Brain microvascular endothelial cell (primary cell): ENCODE measurements at regions not wholly inside any gene's neighbourhood (a gene's known extent, or its start where the extent isn't known, plus 50 kb on each side); places are given as distances from the start of the nearest gene placed in this dataset.
"Not testable (repeated sequence)": the region's sequence is repeated elsewhere in the genome, so short reads cannot be mapped to it uniquely, and the experiment has no call there.

Experiments
- DNase-seq: peaks from one replicate; pipeline ENCODE4 v3.0.0-alpha.2; 2020
- H3K27ac ChIP-seq: fragments of 250-450 bp; sonication (Bioruptor Pico); 2 replicates; pipeline ENCODE4 v1.5.1; 2020; ENCODE audit warnings: mild to moderate bottlenecking, moderate library complexity
- H3K27me3 ChIP-seq: fragments of 250-450 bp; sonication (Bioruptor Pico); replicated peaks from 2 replicates; pipeline ENCODE4 v1.5.1; 2020; ENCODE audit warnings: mild to moderate bottlenecking
- H3K36me3 ChIP-seq: fragments of 250-450 bp; sonication (Bioruptor Pico); replicated peaks from 2 replicates; pipeline ENCODE4 v1.5.1; 2020; ENCODE audit warnings: mild to moderate bottlenecking
- H3K4me3 ChIP-seq: 2 replicates; pipeline ENCODE4 v1.5.1; 2011; ENCODE audit warnings: low read depth, mild to moderate bottlenecking, control low read depth, low read length, moderate library complexity
- in situ Hi-C: cut with HindIII; loops from 2 replicates; pipeline ENCODE4 v1.10.0; 2017; ENCODE audit warnings: low sequenced_read_pairs, low pct_ligation_motif_present
- TF ChIP-seq, protein P1 (sequence below): IDR thresholded peaks from 2 replicates; pipeline ENCODE4 v1.5.1; 2011; ENCODE audit warnings: low read depth, mild to moderate bottlenecking, moderate library complexity, low read length, control low read depth, inconsistent platforms; ENCODE audit errors: missing control alignments

DNA sequence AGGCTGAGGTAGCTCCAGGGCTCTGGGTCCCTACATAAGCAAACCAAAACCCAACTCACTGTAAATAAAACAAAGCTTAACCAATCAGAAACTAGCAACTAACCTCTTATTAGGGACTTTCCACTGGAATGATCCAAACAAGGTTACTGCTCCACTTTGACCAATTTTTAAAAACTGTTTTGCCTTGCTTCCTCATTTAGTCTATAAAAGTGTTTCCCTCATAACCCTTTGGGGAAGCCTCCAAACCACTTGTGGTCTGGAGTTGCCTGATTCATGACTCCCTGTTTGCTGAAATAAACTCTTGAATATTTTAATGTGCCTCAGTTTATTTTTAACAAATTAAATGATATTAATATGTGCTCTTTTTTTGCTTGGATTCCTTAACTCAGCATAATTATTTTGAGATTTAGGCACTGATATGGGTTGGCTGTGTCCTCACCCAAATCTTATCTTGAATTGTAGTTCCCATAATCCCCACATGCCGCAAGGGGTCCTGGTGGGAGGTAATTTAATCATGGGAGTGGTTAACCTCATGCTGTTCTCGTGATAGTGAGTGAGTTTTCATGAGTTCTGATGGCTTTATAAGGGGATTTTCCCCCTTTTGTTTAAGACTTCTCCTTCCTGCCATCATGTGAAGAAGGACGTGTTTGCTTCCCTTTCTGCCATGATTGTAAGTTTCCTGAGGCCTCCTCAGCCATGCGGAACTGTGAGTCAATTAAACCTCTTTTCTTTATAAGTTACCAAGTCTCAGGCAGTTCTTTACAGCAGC lies 90.6 kb downstream of the CD200R1L start:
- no peaks in the 10 kb centered on the region for H3K27me3 ChIP-seq
- in situ Hi-C loops = no loop called here
- no peaks in the 10 kb centered on the region for H3K36me3 ChIP-seq
- H3K27ac ChIP-seq = no peak overlapping the region
- TF ChIP-seq, protein P1, sequence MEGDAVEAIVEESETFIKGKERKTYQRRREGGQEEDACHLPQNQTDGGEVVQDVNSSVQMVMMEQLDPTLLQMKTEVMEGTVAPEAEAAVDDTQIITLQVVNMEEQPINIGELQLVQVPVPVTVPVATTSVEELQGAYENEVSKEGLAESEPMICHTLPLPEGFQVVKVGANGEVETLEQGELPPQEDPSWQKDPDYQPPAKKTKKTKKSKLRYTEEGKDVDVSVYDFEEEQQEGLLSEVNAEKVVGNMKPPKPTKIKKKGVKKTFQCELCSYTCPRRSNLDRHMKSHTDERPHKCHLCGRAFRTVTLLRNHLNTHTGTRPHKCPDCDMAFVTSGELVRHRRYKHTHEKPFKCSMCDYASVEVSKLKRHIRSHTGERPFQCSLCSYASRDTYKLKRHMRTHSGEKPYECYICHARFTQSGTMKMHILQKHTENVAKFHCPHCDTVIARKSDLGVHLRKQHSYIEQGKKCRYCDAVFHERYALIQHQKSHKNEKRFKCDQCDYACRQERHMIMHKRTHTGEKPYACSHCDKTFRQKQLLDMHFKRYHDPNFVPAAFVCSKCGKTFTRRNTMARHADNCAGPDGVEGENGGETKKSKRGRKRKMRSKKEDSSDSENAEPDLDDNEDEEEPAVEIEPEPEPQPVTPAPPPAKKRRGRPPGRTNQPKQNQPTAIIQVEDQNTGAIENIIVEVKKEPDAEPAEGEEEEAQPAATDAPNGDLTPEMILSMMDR = no peak
- DNase-seq = no peak
- no peak overlapping the region for H3K4me3 ChIP-seq

- DNase-seq, H3K27ac ChIP-seq, in situ Hi-C loops, H3K27me3 ChIP-seq, H3K4me3 ChIP-seq, H3K36me3 ChIP-seq: not testable (repeated sequence)
Observed at GRCh38 chr3:112755046-112755445, 91.6 kb downstream of the CD200R1L start.

DNA sequence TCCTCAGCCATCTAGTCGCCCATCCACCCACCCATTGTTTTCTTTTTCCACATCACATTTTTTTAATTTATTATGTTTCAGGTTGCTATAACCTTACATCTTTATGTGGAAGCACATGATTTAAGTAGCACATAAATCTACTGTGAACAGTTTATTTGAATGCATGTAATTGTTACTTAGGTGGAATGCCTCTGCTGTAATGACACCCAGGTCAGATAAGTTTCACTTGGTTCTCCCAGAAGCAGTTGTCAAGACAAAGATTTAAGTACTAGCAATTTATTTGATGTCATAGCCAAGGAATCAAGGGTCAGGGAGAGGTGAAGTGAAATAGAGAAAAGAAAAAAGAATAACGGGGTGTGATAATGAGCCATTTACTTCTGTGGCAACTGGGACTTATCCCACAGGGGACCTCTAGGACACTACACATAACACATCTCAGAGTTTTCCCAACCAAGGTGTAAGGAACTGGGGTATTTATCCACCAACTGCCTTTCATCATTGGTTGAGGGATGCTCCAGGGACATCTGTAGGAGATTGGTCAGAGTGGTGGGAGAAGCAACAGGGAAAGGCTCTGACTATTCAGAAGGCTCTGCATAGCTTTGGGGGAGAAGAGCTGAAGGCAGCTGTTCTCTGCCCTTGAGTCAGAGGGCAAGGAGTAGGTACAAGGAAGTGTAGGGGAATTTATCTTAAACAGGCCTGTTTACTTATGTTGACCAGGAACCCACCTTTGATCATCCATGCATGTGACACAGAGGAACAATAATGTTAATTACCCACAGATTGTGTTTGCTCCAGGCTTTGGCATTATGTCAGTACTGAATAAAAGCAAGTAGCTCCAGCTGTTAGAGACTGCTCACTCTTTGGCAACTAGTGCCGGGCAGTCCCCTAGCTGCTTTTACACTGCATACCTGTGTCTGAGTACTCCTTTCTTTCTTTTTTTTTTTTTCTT lies 94.8 kb downstream of the CD200R1L start:
- Histone ChIP-seq H3K4me3 (no peak overlapping the region), H3K36me3 (no peaks in the 10 kb centered on the region), H3K27ac (no peak overlapping the region), H3K27me3 (no peaks in the 10 kb centered on the region)
- in situ Hi-C loops = no loop called here
- TF ChIP-seq, protein P1 = no peak
- no peak for DNase-seq

DNA sequence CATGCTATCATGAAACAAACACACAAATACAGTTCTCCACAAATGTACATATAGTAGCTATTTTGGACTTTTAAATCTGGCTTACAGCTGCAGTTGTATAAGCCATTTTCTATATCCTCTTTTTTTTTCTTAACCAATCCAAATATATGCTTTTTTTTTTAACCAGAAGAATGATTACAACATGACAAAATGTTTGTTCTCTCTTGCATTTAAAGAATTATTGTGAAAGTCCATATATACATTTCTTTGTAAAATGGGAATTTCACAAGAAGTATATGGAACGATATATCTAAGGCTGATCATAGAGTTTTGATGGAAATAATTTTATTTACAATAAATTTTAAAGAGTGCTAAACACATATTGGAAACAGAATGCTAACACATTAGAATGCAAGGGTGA lies 95.6 kb downstream of the CD200R1L start:
- in situ Hi-C loops = no loop called here
- Histone ChIP-seq H3K36me3 (no peaks in the 10 kb centered on the region), H3K4me3 (no peak overlapping the region), H3K27ac (no peak overlapping the region), H3K27me3 (no peaks in the 10 kb centered on the region)
- no peak for DNase-seq
- TF ChIP-seq, protein P1 = no peak

DNA sequence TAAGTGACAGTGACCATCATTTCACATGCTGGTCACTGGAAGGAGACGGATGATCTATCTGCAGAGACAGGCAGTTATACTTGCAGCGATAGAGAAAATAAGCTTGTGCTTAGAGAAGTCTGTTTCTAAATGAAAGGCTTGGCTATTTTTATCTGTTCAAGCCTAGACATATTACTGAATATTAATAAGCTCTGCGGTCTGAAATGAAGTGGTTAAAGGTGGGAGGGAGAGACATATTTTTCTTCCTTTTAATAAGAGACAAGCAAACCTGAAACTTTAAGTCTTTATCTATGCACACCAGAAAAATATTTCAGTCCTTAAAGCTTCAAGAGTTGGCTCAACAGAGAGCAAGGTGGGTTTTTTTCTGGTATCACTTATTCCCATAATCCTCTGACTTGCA lies 99.0 kb downstream of the CD200R1L start:
- no peak for DNase-seq
- Histone ChIP-seq H3K27ac (no peak overlapping the region), H3K36me3 (no peaks in the 10 kb centered on the region), H3K4me3 (no peak overlapping the region), H3K27me3 (no peaks in the 10 kb centered on the region)
- TF ChIP-seq, protein P1 = no peak
- in situ Hi-C loops = no loop called here

DNA sequence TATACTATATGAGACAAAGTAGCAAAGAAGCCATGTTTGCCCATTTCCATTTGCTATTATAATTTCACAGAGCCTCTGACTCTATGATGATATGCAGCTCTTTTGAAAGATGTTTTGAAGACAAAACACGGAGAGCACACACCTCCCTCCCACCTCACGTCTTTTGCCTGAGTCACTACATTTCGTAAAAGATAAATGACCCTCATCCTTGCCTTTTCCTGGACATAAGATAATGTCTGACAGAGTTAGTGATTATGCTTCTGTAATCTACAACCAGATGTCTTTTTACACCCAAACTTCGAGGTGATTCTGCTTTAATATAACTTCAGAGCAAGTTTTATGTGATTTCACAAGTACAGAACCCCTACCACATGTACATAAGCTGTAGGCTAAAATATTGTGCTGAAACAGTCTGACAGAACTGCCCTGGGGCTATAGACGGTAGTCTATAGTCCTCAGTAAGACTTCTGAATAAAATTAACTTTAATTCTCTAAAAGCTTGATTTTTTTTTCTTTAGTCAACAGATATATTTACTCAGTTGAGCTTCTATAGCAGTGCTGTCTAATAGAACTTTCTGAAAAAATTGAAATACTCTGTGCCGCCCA lies 99.9 kb downstream of the CD200R1L start:
- Histone ChIP-seq H3K27me3 (no peaks in the 10 kb centered on the region), H3K27ac (peak overlapping the region; percentile 24), H3K4me3 (no peak overlapping the region), H3K36me3 (no peaks in the 10 kb centered on the region)
- TF ChIP-seq, protein P1 = no peak
- peak; percentile 64 for DNase-seq
- in situ Hi-C loops = no loop called here
